NCI-H2081 treated with DMSO at 0.1 percent for 48 hours (cell line): ENCODE measurements at regions not wholly inside any gene's neighbourhood (a gene's known extent, or its start where the extent isn't known, plus 50 kb on each side); places are given as distances from the start of the nearest gene placed in this dataset.

ENCODE experiments used
- DNase-seq: peaks from one replicate; lab custom pipeline; 2025; lab: John Stamatoyannopoulos, UW

- no peak for DNase-seq
Measured at GRCh38 chr22:48541401-48542098, 1286.1 kb downstream of the BRD1 start.

GRCh38 chr22:48539261-48539660 lies 1288.4 kb downstream of the BRD1 start:
- no peak for DNase-seq

- no peak for DNase-seq
Measured at GRCh38 chr22:48538291-48538820, 1289.3 kb downstream of the BRD1 start.

GRCh38 chr22:48537343-48537680 lies 1290.4 kb downstream of the BRD1 start:
- DNase-seq: no peak

- no peak for DNase-seq
Measured at GRCh38 chr22:48536541-48537342, 1290.9 kb downstream of the BRD1 start.

GRCh38 chr22:48535868-48536540 lies 1291.7 kb downstream of the BRD1 start:
- no peak for DNase-seq

GRCh38 chr22:48534395-48534958 lies 1293.2 kb downstream of the BRD1 start:
- DNase-seq: no peak

- DNase-seq: no peak
Measured at GRCh38 chr22:48532986-48533385, 1294.7 kb downstream of the BRD1 start.

- no peak for DNase-seq
Measured at GRCh38 chr22:48531761-48532435, 1295.8 kb downstream of the BRD1 start.

GRCh38 chr22:48531108-48531507 lies 1296.6 kb downstream of the BRD1 start:
- no peak for DNase-seq

- DNase-seq: no peak
Measured at GRCh38 chr22:48530666-48531065, 1297.0 kb downstream of the BRD1 start.

GRCh38 chr22:48528221-48528915 lies 1299.3 kb downstream of the BRD1 start:
- no peak for DNase-seq

GRCh38 chr22:48523761-48524160 lies 1303.9 kb downstream of the BRD1 start:
- DNase-seq: no peak

- no peak for DNase-seq
Measured at GRCh38 chr22:48523091-48523490, 1304.6 kb downstream of the BRD1 start.

GRCh38 chr22:48522271-48522670 lies 1305.4 kb downstream of the BRD1 start:
- DNase-seq: no peak

- DNase-seq: no peak
Measured at GRCh38 chr22:48520884-48521588, 1306.6 kb downstream of the BRD1 start.

GRCh38 chr22:48520207-48520606 lies 1307.5 kb downstream of the BRD1 start:
- no peak for DNase-seq

GRCh38 chr22:48517039-48518030 lies 1310.3 kb downstream of the BRD1 start:
- DNase-seq: no peak

- DNase-seq: no peak
Measured at GRCh38 chr22:48516571-48516970, 1311.1 kb downstream of the BRD1 start.
